Neural crest cell (in vitro differentiated cells): ENCODE measurements at regions not wholly inside any gene's neighbourhood (a gene's known extent, or its start where the extent isn't known, plus 50 kb on each side); places are given as distances from the start of the nearest gene placed in this dataset.

ENCODE experiments used
- DNase-seq: peaks from one replicate; pipeline ENCODE4 v3.0.0; 2021; ENCODE audit warnings: low read depth, mixed read lengths, low spot score
- H3K27ac Mint-ChIP-seq: one replicate; pipeline ENCODE4 v1.8.0; 2021; ENCODE audit warnings: mild to moderate bottlenecking, mixed read lengths; ENCODE audit not compliant: unreplicated experiment
- H3K27me3 Mint-ChIP-seq: 2 replicates; pipeline ENCODE4 v1.8.0; 2021; ENCODE audit warnings: low read depth, mild to moderate bottlenecking, mixed read lengths
- H3K36me3 Mint-ChIP-seq: 2 replicates; pipeline ENCODE4 v1.8.0; 2021; ENCODE audit warnings: low read depth, mild to moderate bottlenecking, mixed read lengths
- H3K4me1 Mint-ChIP-seq: 2 replicates; pipeline ENCODE4 v1.8.0; 2021; ENCODE audit warnings: mixed read lengths
- H3K4me3 Mint-ChIP-seq: one replicate; pipeline ENCODE4 v1.8.0; 2021; ENCODE audit warnings: mild to moderate bottlenecking, mixed read lengths
- H3K9me3 Mint-ChIP-seq: 2 replicates; pipeline ENCODE4 v1.8.0; 2021; ENCODE audit warnings: mixed read lengths
- TF ChIP-seq, protein P1 (sequence below): fragments of 200-600 bp; sonication (generic); conservative IDR thresholded peaks from 2 replicates; pipeline ENCODE4 v1.5.0; 2021; ENCODE audit warnings: antibody characterized with exemption, mild to moderate bottlenecking

- no peaks in the 10 kb centered on the region for H3K4me1 Mint-ChIP-seq
- peaks cover 24% of the 10 kb centered on the region for H3K9me3 Mint-ChIP-seq
- no peak overlapping the region for H3K27ac Mint-ChIP-seq
- no peaks in the 10 kb centered on the region for H3K27me3 Mint-ChIP-seq
- TF ChIP-seq, protein P1, sequence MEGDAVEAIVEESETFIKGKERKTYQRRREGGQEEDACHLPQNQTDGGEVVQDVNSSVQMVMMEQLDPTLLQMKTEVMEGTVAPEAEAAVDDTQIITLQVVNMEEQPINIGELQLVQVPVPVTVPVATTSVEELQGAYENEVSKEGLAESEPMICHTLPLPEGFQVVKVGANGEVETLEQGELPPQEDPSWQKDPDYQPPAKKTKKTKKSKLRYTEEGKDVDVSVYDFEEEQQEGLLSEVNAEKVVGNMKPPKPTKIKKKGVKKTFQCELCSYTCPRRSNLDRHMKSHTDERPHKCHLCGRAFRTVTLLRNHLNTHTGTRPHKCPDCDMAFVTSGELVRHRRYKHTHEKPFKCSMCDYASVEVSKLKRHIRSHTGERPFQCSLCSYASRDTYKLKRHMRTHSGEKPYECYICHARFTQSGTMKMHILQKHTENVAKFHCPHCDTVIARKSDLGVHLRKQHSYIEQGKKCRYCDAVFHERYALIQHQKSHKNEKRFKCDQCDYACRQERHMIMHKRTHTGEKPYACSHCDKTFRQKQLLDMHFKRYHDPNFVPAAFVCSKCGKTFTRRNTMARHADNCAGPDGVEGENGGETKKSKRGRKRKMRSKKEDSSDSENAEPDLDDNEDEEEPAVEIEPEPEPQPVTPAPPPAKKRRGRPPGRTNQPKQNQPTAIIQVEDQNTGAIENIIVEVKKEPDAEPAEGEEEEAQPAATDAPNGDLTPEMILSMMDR: no peak
- H3K4me3 Mint-ChIP-seq: no peak overlapping the region
- peaks cover 20% of the 10 kb centered on the region for H3K36me3 Mint-ChIP-seq
- no peak for DNase-seq
Observed at GRCh38 chr14:27712364-27712763, 1054.2 kb upstream of the FOXG1 start.

GRCh38 chr14:27715561-27715960 lies 1051.0 kb upstream of the FOXG1 start:
- Mint-ChIP-seq H3K4me3 (no peak overlapping the region), H3K27me3 (no peaks in the 10 kb centered on the region), H3K36me3 (peaks cover 23% of the 10 kb centered on the region), H3K9me3 (peaks cover 21% of the 10 kb centered on the region), H3K27ac (no peak overlapping the region), H3K4me1 (no peaks in the 10 kb centered on the region)
- TF ChIP-seq, protein P1: no peak
- no peak for DNase-seq

- Mint-ChIP-seq H3K4me3 (no peak overlapping the region), H3K36me3 (peaks cover 9% of the 10 kb centered on the region), H3K9me3 (peaks cover 9% of the 10 kb centered on the region), H3K27me3 (no peaks in the 10 kb centered on the region), H3K27ac (no peak overlapping the region), H3K4me1 (no peaks in the 10 kb centered on the region)
- TF ChIP-seq, protein P1: no peak
- DNase-seq: no peak
Observed at GRCh38 chr14:27721760-27722159, 1044.8 kb upstream of the FOXG1 start.

DNA sequence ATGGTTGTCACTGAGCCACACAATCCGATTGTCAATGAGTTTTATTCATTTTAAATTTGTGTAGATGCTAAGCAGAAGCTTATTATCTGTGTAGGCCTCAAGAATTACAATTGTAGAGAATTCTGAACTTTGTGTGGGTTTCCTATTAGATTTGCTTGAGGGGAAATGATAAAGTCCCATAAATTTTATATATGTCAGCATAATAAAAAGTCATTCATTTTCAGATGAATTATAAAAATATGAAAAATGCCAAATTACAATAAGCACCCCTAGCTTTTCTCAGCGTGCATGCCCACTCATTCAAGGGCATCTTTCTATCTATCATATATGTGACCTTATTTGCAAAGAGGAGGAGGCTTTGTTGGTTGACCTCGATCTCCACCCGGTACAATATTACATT lies 1041.1 kb upstream of the FOXG1 start:
- H3K36me3 Mint-ChIP-seq: no peaks in the 10 kb centered on the region
- TF ChIP-seq, protein P1: no peak
- H3K9me3 Mint-ChIP-seq: no peaks in the 10 kb centered on the region
- H3K4me3 Mint-ChIP-seq: no peak overlapping the region
- DNase-seq: no peak
- H3K4me1 Mint-ChIP-seq: peaks cover 8% of the 10 kb centered on the region
- H3K27ac Mint-ChIP-seq: no peak overlapping the region
- no peaks in the 10 kb centered on the region for H3K27me3 Mint-ChIP-seq

- TF ChIP-seq, protein P1: no peak
- no peaks in the 10 kb centered on the region for H3K36me3 Mint-ChIP-seq
- no peaks in the 10 kb centered on the region for H3K27me3 Mint-ChIP-seq
- H3K4me3 Mint-ChIP-seq: no peak overlapping the region
- no peaks in the 10 kb centered on the region for H3K9me3 Mint-ChIP-seq
- H3K27ac Mint-ChIP-seq: no peak overlapping the region
- H3K4me1 Mint-ChIP-seq: peaks cover 8% of the 10 kb centered on the region
- no peak for DNase-seq
Observed at GRCh38 chr14:27727251-27727770, 1039.3 kb upstream of the FOXG1 start.

- TF ChIP-seq, protein P1: no peak
- H3K4me1 Mint-ChIP-seq: peaks cover 8% of the 10 kb centered on the region
- H3K27me3 Mint-ChIP-seq: no peaks in the 10 kb centered on the region
- no peak overlapping the region for H3K4me3 Mint-ChIP-seq
- H3K27ac Mint-ChIP-seq: no peak overlapping the region
- no peaks in the 10 kb centered on the region for H3K9me3 Mint-ChIP-seq
- H3K36me3 Mint-ChIP-seq: no peaks in the 10 kb centered on the region
- no peak for DNase-seq
Observed at GRCh38 chr14:27730204-27730603, 1036.4 kb upstream of the FOXG1 start.
